ENCODE measurements at regions not wholly inside any gene's neighbourhood (a gene's known extent, or its start where the extent isn't known, plus 50 kb on each side); places are given as distances from the start of the nearest gene placed in this dataset.
"Not testable (repeated sequence)": the region's sequence is repeated elsewhere in the genome, so short reads cannot be mapped to it uniquely, and the experiment has no call there.

GRCh38 chr2:122032264-122032645 is 276.8 kb downstream of the TSN start:
- no peak for TF ChIP-seq CTCF (IDR thresholded peaks at IDR 0.05)
- ATAC-seq (ENCODE audit: low FRiP score) (no peak), DNase-seq (ENCODE audit: low spot score) (no peak)

- TF ChIP-seq CTCF (IDR thresholded peaks at IDR 0.05), result no peak
- ATAC-seq (ENCODE audit: low FRiP score) (no peak), DNase-seq (ENCODE audit: low spot score) (no peak)
These were observed 278.3 kb downstream of the TSN start for GRCh38 chr2:122033778-122034177.

GRCh38 chr2:122034344-122034743 is 278.9 kb downstream of the TSN start:
- DNase-seq (ENCODE audit: low spot score) (no peak), ATAC-seq (ENCODE audit: low FRiP score) (no peak)
- no peak for TF ChIP-seq CTCF (IDR thresholded peaks at IDR 0.05)

- no peak for ATAC-seq (ENCODE audit: low FRiP score)
- no peak for TF ChIP-seq CTCF (IDR thresholded peaks at IDR 0.05)
- no peak for DNase-seq (ENCODE audit: low spot score)
These were observed 279.3 kb downstream of the TSN start for GRCh38 chr2:122034777-122035176.

GRCh38 chr2:122038816-122039215 is 283.4 kb downstream of the TSN start:
- DNase-seq (ENCODE audit: low spot score); ATAC-seq (ENCODE audit: low FRiP score): not testable (repeated sequence)

GRCh38 chr2:122041455-122041854 is 286.0 kb downstream of the TSN start:
- no peak for TF ChIP-seq CTCF (IDR thresholded peaks at IDR 0.05)
- ATAC-seq (ENCODE audit: low FRiP score), result no peak
- no peak for DNase-seq (ENCODE audit: low spot score)

- not testable (repeated sequence) for DNase-seq (ENCODE audit: low spot score); ATAC-seq (ENCODE audit: low FRiP score)
These were observed 296.2 kb downstream of the TSN start for GRCh38 chr2:122051659-122052058.

GRCh38 chr2:122055521-122055931 is 300.1 kb downstream of the TSN start:
- TF ChIP-seq CTCF (IDR thresholded peaks at IDR 0.05), result no peak
- ATAC-seq (ENCODE audit: low FRiP score), result peak; percentile 37

More at GRCh38 chr2:122055521-122055931, 300.1 kb downstream of the TSN start:
- DNase-seq (ENCODE audit: low spot score), result no peak

All from omental fat pad (tissue), 3 donors.